IMR-90 (cell line): ENCODE measurements at regions not wholly inside any gene's neighbourhood (a gene's known extent, or its start where the extent isn't known, plus 50 kb on each side); places are given as distances from the start of the nearest gene placed in this dataset.

Experiments used
- ATAC-seq: fragments of 200-7000 bp; cut with Tn5 transposase; 2 replicates; pipeline ENCODE4 v1.9.1; 2020; ENCODE audit warnings: low read depth, mild to moderate bottlenecking, moderate library complexity
- BruUV-seq: library from RNA; stranded (reverse); fragments of 400-500 nt; replicated peaks from 2 replicates; lab custom pipeline; 2021; lab: Mats Ljungman, UMichigan
- CTCF ChIA-PET: fragments of 300-600 bp; formaldehyde crosslinking; extraction: SDS; loops from one replicate; lab custom pipeline; 2021; ENCODE audit warnings: antibody characterized with exemption; lab: Yijun Ruan, JAX
- POLR2A ChIA-PET: fragments of 300-600 bp; sonication (Branson Sonifier 250); formaldehyde crosslinking; loops from one replicate; lab custom pipeline; 2022; ENCODE audit warnings: antibody characterized with exemption; ENCODE audit not compliant: unreplicated experiment; lab: Charles Lee
- DNase-seq: peaks from one replicate; pipeline ENCODE4 v3.0.0; 2013
- H2AFZ ChIP-seq: replicated peaks from 2 replicates; pipeline ENCODE3; 2013; ENCODE audit warnings: low read length, mild to moderate bottlenecking; ENCODE audit not compliant: poor library complexity
- H2AK5ac ChIP-seq: 2 replicates; pipeline ENCODE4 v1.6.1; 2013; ENCODE audit warnings: low read depth, low read length, inconsistent platforms
- H2AK9ac ChIP-seq: replicated peaks from 2 replicates; pipeline ENCODE3; 2013; ENCODE audit warnings: mild to moderate bottlenecking, low read depth, low read length, moderate library complexity; ENCODE audit not compliant: poor library complexity
- H2BK120ac ChIP-seq: 2 replicates; pipeline ENCODE4 v1.6.1; 2013; ENCODE audit warnings: low read depth, low read length, inconsistent platforms
- H2BK15ac ChIP-seq: 3 replicates; pipeline ENCODE4 v1.6.1; 2013; ENCODE audit warnings: low read depth, low read length, inconsistent platforms
- H2BK20ac ChIP-seq: 2 replicates; pipeline ENCODE4 v1.6.1; 2013; ENCODE audit warnings: low read depth, mild to moderate bottlenecking, inconsistent platforms, low read length, moderate library complexity
- H2BK5ac ChIP-seq: 2 replicates; pipeline ENCODE4 v1.6.1; 2013; ENCODE audit warnings: mild to moderate bottlenecking, low read depth, low read length, inconsistent platforms; ENCODE audit not compliant: poor library complexity, severe bottlenecking
- H3K14ac ChIP-seq: replicated peaks from 2 replicates; pipeline ENCODE4 v1.6.1; 2013; ENCODE audit warnings: low read depth, low read length, inconsistent platforms
- H3K18ac ChIP-seq: 2 replicates; pipeline ENCODE4 v1.6.1; 2013; ENCODE audit warnings: low read depth, low read length, control low read depth
- H3K23ac ChIP-seq: 2 replicates; pipeline ENCODE4 v1.6.1; 2013; ENCODE audit warnings: low read depth, low read length, inconsistent platforms
- H3K27ac ChIP-seq: 2 replicates; pipeline ENCODE4 v1.5.1; 2013; ENCODE audit warnings: mild to moderate bottlenecking, control low read depth, low read length; ENCODE audit not compliant: insufficient read depth
- H3K27me3 ChIP-seq: 2 replicates; pipeline ENCODE4 v1.6.1; 2013; ENCODE audit warnings: low read length; ENCODE audit not compliant: control insufficient read depth, insufficient read depth
- H3K36me3 ChIP-seq: 2 replicates; pipeline ENCODE4 v1.6.1; 2013; ENCODE audit warnings: low read length, mixed read lengths; ENCODE audit not compliant: control insufficient read depth, insufficient read depth
- H3K4ac ChIP-seq: 2 replicates; pipeline ENCODE4 v1.6.1; 2013; ENCODE audit warnings: low read depth, low read length, inconsistent platforms
- H3K4me1 ChIP-seq: 2 replicates; pipeline ENCODE4 v1.6.1; 2013; ENCODE audit warnings: low read length, mixed read lengths; ENCODE audit not compliant: control insufficient read depth, insufficient read depth
- H3K4me2 ChIP-seq: 2 replicates; pipeline ENCODE4 v1.6.1; 2013; ENCODE audit warnings: low read depth, mild to moderate bottlenecking, control low read depth, low read length, moderate library complexity
- H3K4me3 ChIP-seq: 2 replicates; pipeline ENCODE4 v1.5.1; 2013; ENCODE audit warnings: low read depth, mild to moderate bottlenecking, control low read depth, low read length, moderate library complexity; ENCODE audit not compliant: insufficient read depth
- H3K56ac ChIP-seq: 2 replicates; pipeline ENCODE4 v1.6.1; 2013; ENCODE audit warnings: low read length, inconsistent platforms; ENCODE audit not compliant: insufficient read depth; ENCODE audit errors: extremely low read depth
- H3K79me1 ChIP-seq, 2 experiments: 2 replicates each; pipeline ENCODE4 v1.6.1; 2013; ENCODE audit warnings: low read length in 2 of 2, inconsistent platforms in 1 of 2, low read depth in 1 of 2
- H3K9ac ChIP-seq: 2 replicates; pipeline ENCODE4 v1.6.1; 2013; ENCODE audit warnings: low read depth, low read length, control low read depth
- H3K9me1 ChIP-seq: 2 replicates; pipeline ENCODE4 v1.6.1; 2013; ENCODE audit warnings: low read length, inconsistent platforms; ENCODE audit not compliant: insufficient read depth
- H3K9me3 ChIP-seq: 2 replicates; pipeline ENCODE4 v1.6.1; 2013; ENCODE audit warnings: low read length; ENCODE audit not compliant: control insufficient read depth, insufficient read depth
- H4K20me1 ChIP-seq: 2 replicates; pipeline ENCODE4 v1.6.1; 2013; ENCODE audit warnings: low read length, inconsistent platforms; ENCODE audit not compliant: insufficient read depth
- H4K5ac ChIP-seq: 2 replicates; pipeline ENCODE4 v1.6.1; 2013; ENCODE audit warnings: mild to moderate bottlenecking, low read depth, low read length, control low read depth
- H4K8ac ChIP-seq, 2 experiments: 2 replicates each; pipeline ENCODE4 v1.6.1; 2013; ENCODE audit warnings: low read depth in 2 of 2, low read length in 2 of 2, control low read depth in 1 of 2, inconsistent platforms in 1 of 2
- H4K91ac ChIP-seq: 2 replicates; pipeline ENCODE4 v1.6.1; 2013; ENCODE audit warnings: low read depth, low read length, inconsistent platforms; ENCODE audit not compliant: insufficient read depth
- BHLHE40 ChIP-seq: fragments of 150-350 bp; IDR thresholded peaks from 2 replicates; pipeline ENCODE4 v1.6.1; 2016; ENCODE audit warnings: mild to moderate bottlenecking, low read depth, low read length
- CEBPB ChIP-seq: IDR thresholded peaks from 2 replicates; pipeline ENCODE4 v1.6.1; 2012; ENCODE audit warnings: low read depth, low read length, improper control_type of control experiment
- CHD1 ChIP-seq: IDR thresholded peaks from 2 replicates; pipeline ENCODE4 v1.6.1; 2012; ENCODE audit warnings: low read depth, low read length, improper control_type of control experiment
- ELK1 ChIP-seq: fragments of 150-350 bp; IDR thresholded peaks from 2 replicates; pipeline ENCODE4 v1.6.1; 2016; ENCODE audit warnings: low read depth, mild to moderate bottlenecking, low read length, moderate library complexity, borderline replicate concordance
- FOS ChIP-seq: fragments of 150-350 bp; IDR thresholded peaks from 2 replicates; pipeline ENCODE4 v1.6.1; 2016; ENCODE audit warnings: low read depth, low read length
- MAFK ChIP-seq: IDR thresholded peaks from 2 replicates; pipeline ENCODE4 v1.6.1; 2012; ENCODE audit warnings: low read depth, low read length, improper control_type of control experiment
- MAZ ChIP-seq: IDR thresholded peaks from 2 replicates; pipeline ENCODE4 v1.6.1; 2012; ENCODE audit warnings: low read depth, mild to moderate bottlenecking, low read length, improper control_type of control experiment, moderate library complexity, borderline replicate concordance
- MXI1 ChIP-seq: IDR thresholded peaks from 2 replicates; pipeline ENCODE4 v1.6.1; 2012; ENCODE audit warnings: low read depth, mild to moderate bottlenecking, low read length, moderate library complexity, borderline replicate concordance
- NFE2L2 ChIP-seq: fragments of 150-350 bp; IDR thresholded peaks from 2 replicates; pipeline ENCODE4 v1.6.1; 2016; ENCODE audit warnings: low read depth, mild to moderate bottlenecking, low read length
- POLR2A ChIP-seq: IDR thresholded peaks from 2 replicates; pipeline ENCODE4 v1.6.1; 2012; ENCODE audit warnings: mild to moderate bottlenecking, low read depth, low read length
- RAD21 ChIP-seq: IDR thresholded peaks from 2 replicates; pipeline ENCODE4 v1.6.1; 2012; ENCODE audit warnings: low read length, improper control_type of control experiment
- RCOR1 ChIP-seq: IDR thresholded peaks from 2 replicates; pipeline ENCODE4 v1.6.1; 2012; ENCODE audit warnings: mild to moderate bottlenecking, low read length, improper control_type of control experiment; ENCODE audit not compliant: insufficient replicate concordance
- RFX5 ChIP-seq: IDR thresholded peaks from 2 replicates; pipeline ENCODE4 v1.8.0; 2012; ENCODE audit warnings: low read depth, mild to moderate bottlenecking, low read length, moderate library complexity
- SMC3 ChIP-seq: fragments of 150-350 bp; IDR thresholded peaks from 2 replicates; pipeline ENCODE4 v1.6.1; 2016; ENCODE audit warnings: low read depth, mild to moderate bottlenecking, antibody characterized with exemption, low read length, moderate library complexity
- USF2 ChIP-seq: fragments of 150-350 bp; IDR thresholded peaks from 2 replicates; pipeline ENCODE4 v1.6.1; 2017; ENCODE audit warnings: mild to moderate bottlenecking, antibody characterized with exemption, low read length, low read depth
- WGBS, 2 experiments: methylation state at CpG; one replicate each; pipeline versions ENCODE4 v1.1.5 to v1.1.7; 2013; ENCODE audit warnings: missing lambda C conversion rate in 2 of 2; ENCODE audit not compliant: insufficient read length in 1 of 2; ENCODE audit errors: extremely low coverage in 2 of 2; 5-methylcytosine and 5-hydroxymethylcytosine counted together
- dilution Hi-C: fragments of 300-500 bp; cut with HindIII; formaldehyde crosslinking; loops from one replicate; pipeline ENCODE4 v1.14.3; 2018; ENCODE audit warnings: low sequenced_read_pairs; ENCODE audit not compliant: unreplicated experiment
- in situ Hi-C: fragments of 300-500 bp; cut with MboI; formaldehyde crosslinking; loops from 3 replicates; pipeline ENCODE4 v1.14.3; 2019; ENCODE audit warnings: low sequenced_read_pairs, inconsistent platforms, mixed read lengths
- intact Hi-C: fragments of 100-400 bp; cut with micrococcal nuclease; formaldehyde crosslinking; loops from 2 replicates; pipeline ENCODE4 v1.10.0; 2022

- peak overlapping the region; percentile 92 for H3K56ac ChIP-seq
- ChIA-PET POLR2A (interaction anchor here (0.6 to 1.0 kb wide), 2 partner anchors 11 to 298 kb away, joined by 3 read pairs; no protein-coding TSS in a partner anchor), CTCF (interaction anchor here (1.0 kb wide), 1 partner anchor 142 kb away, joined by 3 read pairs; no protein-coding TSS in a partner anchor)
- peak overlapping the region; percentile 82 for H2BK120ac ChIP-seq
- no peaks in the 10 kb centered on the region for H3K9me3 ChIP-seq
- ATAC-seq (peak; percentile 43), DNase-seq (peak; percentile 36)
- no peak overlapping the region for H2AK9ac ChIP-seq
- in situ Hi-C loops (no loop called here), intact Hi-C loops (loop anchor here (1.0 to 5.0 kb wide), 6 partner anchors 164 to 616 kb away; no protein-coding TSS in a partner anchor), dilution Hi-C loops (no loop called here)
- H2AFZ ChIP-seq, result no peak overlapping the region
- no peak overlapping the region; the same call in 2 of the 3 replicates for H2BK15ac ChIP-seq
- H3K18ac ChIP-seq, result peak overlapping the region; percentile 97
- no CpG with 5 or more reads among the region's 6 CpGs for WGBS, 2 experiments
- no peaks in the 10 kb centered on the region for H3K9me1 ChIP-seq
- H3K4me2 ChIP-seq, result peak overlapping the region; percentile 90
- peak overlapping the region; percentile 43; the same call in 1 of the 2 replicates for H2BK20ac ChIP-seq
- peak overlapping the region; percentile 88; the same call in 1 of the 2 replicates for H4K5ac ChIP-seq
- H3K79me1 ChIP-seq, result 0 out of 4 replicates have a peak, but pooled peaks cover 0 to 6% of the 10 kb centered on the region in 2 experiments
- no peak overlapping the region for H2AK5ac ChIP-seq
- peak overlapping the region; percentile 92 for H2BK5ac ChIP-seq
- BruUV-seq, result TSS peak; percentile 80
- H3K4me3 ChIP-seq, result peak overlapping the region; percentile 89
- peak overlapping the region; percentile 53 for H4K91ac ChIP-seq
- peak overlapping the region; percentile 97 for H3K9ac ChIP-seq
- peaks cover 4% of the 10 kb centered on the region; the same call in 1 of the 2 replicates for H4K20me1 ChIP-seq
- H4K8ac ChIP-seq, result peak overlapping the region; percentile 69 to 85
- H3K23ac ChIP-seq, result peak overlapping the region; percentile 99
- H3K27ac ChIP-seq, result peak overlapping the region; percentile 68
- no peaks in the 10 kb centered on the region; the same call in 1 of the 2 replicates for H3K4me1 ChIP-seq
- peak overlapping the region; percentile 76 for H3K4ac ChIP-seq
- H3K14ac ChIP-seq, result peak overlapping the region; percentile 97
- H3K36me3 ChIP-seq, result no peaks in the 10 kb centered on the region
- H3K27me3 ChIP-seq, result no peaks in the 10 kb centered on the region
- TF ChIP-seq BHLHE40 (no peak), ELK1 (no peak), MAZ (no peak), RCOR1 (no peak), RAD21 (no peak), RFX5 (no peak), CHD1 (no peak), POLR2A (no peak), NFE2L2 (no peak), USF2 (no peak), MXI1 (no peak), SMC3 (no peak), CEBPB (no peak), FOS (no peak), MAFK (no peak)
These were observed 297.7 kb downstream of the PTPRC start for GRCh38 chr1:198936371-198937083.
